GM12878 (cell line): ENCODE measurements at regions not wholly inside any gene's neighbourhood (a gene's known extent, or its start where the extent isn't known, plus 50 kb on each side); places are given as distances from the start of the nearest gene placed in this dataset.

ENCODE experiments used
- ATAC-seq: fragments of 200-7000 bp; cut with Tn5 transposase; 3 replicates; pipeline ENCODE4 v1.9.1; 2020; ENCODE audit warnings: mild to moderate bottlenecking, moderate library complexity
- BruUV-seq: library from RNA; stranded (reverse); fragments of 400-500 nt; replicated peaks from 2 replicates; lab custom pipeline; 2021; lab: Mats Ljungman, UMichigan
- CTCF ChIA-PET: fragments of 300-600 bp; sonication (Branson Sonifier 250); formaldehyde crosslinking; extraction: SDS; loops from one replicate; lab custom pipeline; 2021; ENCODE audit warnings: inconsistent platforms; lab: Yijun Ruan, JAX
- POLR2A ChIA-PET: fragments of 350-600 bp; formaldehyde crosslinking; extraction: SDS; loops from one replicate; lab custom pipeline; 2021; ENCODE audit warnings: inconsistent platforms; lab: Charles Lee
- RAD21 ChIA-PET: fragments of 300-600 bp; sonication (Branson Sonifier 250); formaldehyde crosslinking; loops from one replicate; lab custom pipeline; 2023; ENCODE audit warnings: antibody characterized with exemption; ENCODE audit not compliant: unreplicated experiment; lab: Charles Lee
- SMC1A ChIA-PET: fragments of 300-600 bp; sonication (Branson Sonifier 250); formaldehyde crosslinking; loops from one replicate; lab custom pipeline; 2023; ENCODE audit not compliant: unreplicated experiment, uncharacterized antibody; lab: Charles Lee
- DNase-seq: peaks from one replicate; pipeline ENCODE4 v3.0.0-alpha.2; 2011; ENCODE audit warnings: low read depth, low spot score
- FAIRE-seq: peaks from 3 replicates; lab custom pipeline; 2011; peaks lifted over from hg19 to GRCh38; lab: Jason Lieb, UNC
- H2AFZ ChIP-seq: 2 replicates; pipeline ENCODE4 v1.6.0; 2011; ENCODE audit warnings: low read depth, low read length, control low read depth; ENCODE audit not compliant: control insufficient read depth
- H3K27ac ChIP-seq: 2 replicates; pipeline ENCODE4 v1.5.1; 2011; ENCODE audit warnings: control low read depth; ENCODE audit not compliant: control insufficient read depth, insufficient read depth
- H3K27me3 ChIP-seq, 2 experiments: replicated peaks in 1 of 2; 2 replicates each; pipeline versions ENCODE4 v1.6.0 to v1.6.1; 2011; ENCODE audit warnings: low read length in 1 of 2; ENCODE audit not compliant: control insufficient read depth in 2 of 2, insufficient read depth in 2 of 2
- H3K36me3 ChIP-seq, 2 experiments: 2 replicates each; pipeline ENCODE4 v1.5.1; 2011; ENCODE audit warnings: low read length in 1 of 2; ENCODE audit not compliant: control insufficient read depth in 2 of 2, insufficient read depth in 2 of 2
- H3K4me1 ChIP-seq: 2 replicates; pipeline ENCODE4 v1.6.1; 2011; ENCODE audit warnings: mild to moderate bottlenecking, low read length, moderate library complexity, mixed read lengths; ENCODE audit not compliant: control insufficient read depth, insufficient read depth
- H3K4me2 ChIP-seq: 2 replicates; pipeline ENCODE4 v1.6.0; 2011; ENCODE audit warnings: control low read depth; ENCODE audit not compliant: control insufficient read depth, insufficient read depth
- H3K4me3 ChIP-seq: fragments of 200-600 bp; sonication (generic); 2 replicates; pipeline ENCODE4 v1.5.1; 2016
- H3K79me2 ChIP-seq: 2 replicates; pipeline ENCODE4 v1.6.0; 2011; ENCODE audit warnings: low read length; ENCODE audit not compliant: control insufficient read depth, insufficient read depth
- H3K9ac ChIP-seq: 2 replicates; pipeline ENCODE4 v1.8.0; 2011; ENCODE audit warnings: low read length, control low read depth, mixed read lengths; ENCODE audit not compliant: control insufficient read depth, insufficient read depth
- H3K9me3 ChIP-seq: replicated peaks from 3 replicates; pipeline ENCODE4 v1.5.1; 2011; ENCODE audit warnings: mild to moderate bottlenecking, low read length; ENCODE audit not compliant: control insufficient read depth, insufficient read depth
- H4K20me1 ChIP-seq: 2 replicates; pipeline ENCODE4 v1.6.0; 2011; ENCODE audit not compliant: control insufficient read depth, insufficient read depth
- CBX5 ChIP-seq: sonication (generic); IDR thresholded peaks from 2 replicates; pipeline ENCODE4 v1.6.1; 2016; ENCODE audit warnings: low read depth, moderate library complexity, mild to moderate bottlenecking, inconsistent platforms
- HCFC1 ChIP-seq: fragments of 150-350 bp; IDR thresholded peaks from 2 replicates; pipeline ENCODE4 v1.6.1; 2014; ENCODE audit warnings: low read length
- RB1 ChIP-seq: fragments of 450-650 bp; formaldehyde crosslinking; IDR thresholded peaks from 2 replicates; pipeline ENCODE4 v1.6.1; 2017; ENCODE audit warnings: mild to moderate bottlenecking, borderline replicate concordance
- in situ Hi-C: fragments of 300-500 bp; cut with MboI; formaldehyde crosslinking; loops from 9 replicates; pipeline ENCODE4 v1.14.3; 2018; ENCODE audit warnings: mixed read lengths
- intact Hi-C: fragments of 100-400 bp; cut with micrococcal nuclease; formaldehyde crosslinking; loops from one replicate; pipeline ENCODE4 v1.14.2; 2022; ENCODE audit not compliant: unreplicated experiment
- TF ChIP-seq, protein P1 (sequence below): fragments of 450-650 bp; IDR thresholded peaks from 2 replicates; pipeline ENCODE4 v1.6.1; 2017; ENCODE audit warnings: mild to moderate bottlenecking, moderate library complexity
- TF ChIP-seq, protein P2 (sequence below): fragments of 450-650 bp; IDR thresholded peaks from 2 replicates; pipeline ENCODE4 v1.6.1; 2016; ENCODE audit warnings: mild to moderate bottlenecking

GRCh38 chr20:21956591-21956990, 251.1 kb downstream of the PAX1 start:
- FAIRE-seq (no peak), ATAC-seq (no peak)
- SMC1A ChIA-PET, result no interaction called here

More at GRCh38 chr20:21956591-21956990, 251.1 kb downstream of the PAX1 start:
- no peak overlapping the region for H3K4me2 ChIP-seq
- no peaks in the 10 kb centered on the region for H3K27me3 ChIP-seq
- no peaks in the 10 kb centered on the region for H4K20me1 ChIP-seq
- H3K4me1 ChIP-seq, result no peaks in the 10 kb centered on the region
- in situ Hi-C loops, result no loop called here
- CTCF ChIA-PET, result no interaction called here
- TF ChIP-seq HCFC1, result no peak
- TF ChIP-seq, protein P1, sequence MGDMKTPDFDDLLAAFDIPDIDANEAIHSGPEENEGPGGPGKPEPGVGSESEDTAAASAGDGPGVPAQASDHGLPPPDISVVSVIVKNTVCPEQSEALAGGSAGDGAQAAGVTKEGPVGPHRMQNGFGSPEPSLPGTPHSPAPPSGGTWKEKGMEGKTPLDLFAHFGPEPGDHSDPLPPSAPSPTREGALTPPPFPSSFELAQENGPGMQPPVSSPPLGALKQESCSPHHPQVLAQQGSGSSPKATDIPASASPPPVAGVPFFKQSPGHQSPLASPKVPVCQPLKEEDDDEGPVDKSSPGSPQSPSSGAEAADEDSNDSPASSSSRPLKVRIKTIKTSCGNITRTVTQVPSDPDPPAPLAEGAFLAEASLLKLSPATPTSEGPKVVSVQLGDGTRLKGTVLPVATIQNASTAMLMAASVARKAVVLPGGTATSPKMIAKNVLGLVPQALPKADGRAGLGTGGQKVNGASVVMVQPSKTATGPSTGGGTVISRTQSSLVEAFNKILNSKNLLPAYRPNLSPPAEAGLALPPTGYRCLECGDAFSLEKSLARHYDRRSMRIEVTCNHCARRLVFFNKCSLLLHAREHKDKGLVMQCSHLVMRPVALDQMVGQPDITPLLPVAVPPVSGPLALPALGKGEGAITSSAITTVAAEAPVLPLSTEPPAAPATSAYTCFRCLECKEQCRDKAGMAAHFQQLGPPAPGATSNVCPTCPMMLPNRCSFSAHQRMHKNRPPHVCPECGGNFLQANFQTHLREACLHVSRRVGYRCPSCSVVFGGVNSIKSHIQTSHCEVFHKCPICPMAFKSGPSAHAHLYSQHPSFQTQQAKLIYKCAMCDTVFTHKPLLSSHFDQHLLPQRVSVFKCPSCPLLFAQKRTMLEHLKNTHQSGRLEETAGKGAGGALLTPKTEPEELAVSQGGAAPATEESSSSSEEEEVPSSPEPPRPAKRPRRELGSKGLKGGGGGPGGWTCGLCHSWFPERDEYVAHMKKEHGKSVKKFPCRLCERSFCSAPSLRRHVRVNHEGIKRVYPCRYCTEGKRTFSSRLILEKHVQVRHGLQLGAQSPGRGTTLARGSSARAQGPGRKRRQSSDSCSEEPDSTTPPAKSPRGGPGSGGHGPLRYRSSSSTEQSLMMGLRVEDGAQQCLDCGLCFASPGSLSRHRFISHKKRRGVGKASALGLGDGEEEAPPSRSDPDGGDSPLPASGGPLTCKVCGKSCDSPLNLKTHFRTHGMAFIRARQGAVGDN, result no peak
- no peak for TF ChIP-seq RB1
- TF ChIP-seq CBX5, result no peak
- TF ChIP-seq, protein P2, sequence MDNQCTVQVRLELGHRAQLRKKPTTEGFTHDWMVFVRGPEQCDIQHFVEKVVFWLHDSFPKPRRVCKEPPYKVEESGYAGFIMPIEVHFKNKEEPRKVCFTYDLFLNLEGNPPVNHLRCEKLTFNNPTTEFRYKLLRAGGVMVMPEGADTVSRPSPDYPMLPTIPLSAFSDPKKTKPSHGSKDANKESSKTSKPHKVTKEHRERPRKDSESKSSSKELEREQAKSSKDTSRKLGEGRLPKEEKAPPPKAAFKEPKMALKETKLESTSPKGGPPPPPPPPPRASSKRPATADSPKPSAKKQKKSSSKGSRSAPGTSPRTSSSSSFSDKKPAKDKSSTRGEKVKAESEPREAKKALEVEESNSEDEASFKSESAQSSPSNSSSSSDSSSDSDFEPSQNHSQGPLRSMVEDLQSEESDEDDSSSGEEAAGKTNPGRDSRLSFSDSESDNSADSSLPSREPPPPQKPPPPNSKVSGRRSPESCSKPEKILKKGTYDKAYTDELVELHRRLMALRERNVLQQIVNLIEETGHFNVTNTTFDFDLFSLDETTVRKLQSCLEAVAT, result no peak
- TF ChIP-seq, all 136 proteins: peak for 0
- POLR2A ChIA-PET, result no interaction called here
- Histone ChIP-seq H3K9me3 (no peaks in the 10 kb centered on the region; the same call in 2 of the 3 replicates), H3K36me3 (no peaks in the 10 kb centered on the region), H3K27ac (no peak overlapping the region), H2AFZ (no peak overlapping the region), H3K79me2 (no peaks in the 10 kb centered on the region), H3K4me3 (no peak overlapping the region), H3K9ac (no peak overlapping the region)
- intact Hi-C loops, result no loop called here
- RAD21 ChIA-PET, result no interaction called here
- no peak for DNase-seq
- no TSS peak for BruUV-seq
